Right atrium auricular region (tissue), 2 donors: ENCODE measurements at regions not wholly inside any gene's neighbourhood (a gene's known extent, or its start where the extent isn't known, plus 50 kb on each side); places are given as distances from the start of the nearest gene placed in this dataset.

Experiments
- DNase-seq: peaks from one replicate; pipeline ENCODE4 v3.0.0-alpha.2; 2019; ENCODE audit warnings: low spot score
- H3K27ac ChIP-seq, 2 donors: fragments of 200-600 bp; sonication (generic); 1 replicate in 1 of 2; 2 replicates in 1 of 2; pipeline ENCODE4 v1.5.1; 2016 to 2019
- H3K27me3 ChIP-seq, 2 donors: fragments of 200-600 bp; sonication (generic); one replicate each; pipeline versions ENCODE4 v1.5.1 to v1.6.0; 2017 to 2019
- H3K36me3 ChIP-seq: fragments of 200-600 bp; sonication (generic); one replicate; pipeline ENCODE4 v1.5.1; 2016
- H3K4me1 ChIP-seq, 2 donors: fragments of 200-600 bp; sonication (generic); one replicate each; pipeline versions ENCODE4 v1.5.1 to v1.6.0; 2017 to 2019
- H3K4me3 ChIP-seq, 2 donors: fragments of 200-600 bp; sonication (generic); 1 replicate in 1 of 2; 2 replicates in 1 of 2; pipeline ENCODE4 v1.5.1; 2017 to 2019; ENCODE audit warnings: mild to moderate bottlenecking in 1 of 2, moderate library complexity in 1 of 2
- H3K9me3 ChIP-seq, 2 donors: fragments of 200-600 bp; sonication (generic); one replicate each; pipeline ENCODE4 v1.5.1; 2019
- TF ChIP-seq, protein P1 (sequence below), 2 donors: fragments of 200-600 bp; sonication (generic); IDR thresholded peaks; one replicate each; pipeline ENCODE4 v1.5.1; 2019; ENCODE audit warnings: antibody characterized with exemption in 2 of 2

DNA sequence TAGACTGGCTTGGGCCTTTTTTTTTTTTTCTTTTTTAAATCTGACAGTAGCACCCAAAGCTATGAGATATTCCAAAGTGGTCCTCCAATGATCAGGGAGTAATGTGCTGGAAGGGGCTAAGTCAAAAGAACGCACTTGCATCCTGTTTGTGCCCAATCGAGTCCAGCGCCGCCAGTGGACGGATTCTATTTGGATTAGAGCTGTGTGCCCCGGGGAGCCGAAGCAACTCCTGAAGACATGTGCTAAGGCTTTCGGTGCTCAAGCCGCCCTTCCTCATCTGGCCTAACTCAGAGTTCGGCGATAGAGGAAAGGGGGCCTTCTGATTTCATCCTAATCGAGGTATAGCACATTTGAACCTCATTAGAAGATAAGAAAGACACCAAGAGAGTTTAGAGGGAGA, 147.8 kb upstream of the NECTIN1 start:
- Histone ChIP-seq H3K9me3 (no peaks in the 10 kb centered on the region), H3K4me1 (no peaks in the 10 kb centered on the region), H3K27me3 (no peaks in the 10 kb centered on the region), H3K27ac (no peak overlapping the region), H3K36me3 (no peaks in the 10 kb centered on the region), H3K4me3 (no peak overlapping the region)
- no peak for DNase-seq
- TF ChIP-seq, protein P1, sequence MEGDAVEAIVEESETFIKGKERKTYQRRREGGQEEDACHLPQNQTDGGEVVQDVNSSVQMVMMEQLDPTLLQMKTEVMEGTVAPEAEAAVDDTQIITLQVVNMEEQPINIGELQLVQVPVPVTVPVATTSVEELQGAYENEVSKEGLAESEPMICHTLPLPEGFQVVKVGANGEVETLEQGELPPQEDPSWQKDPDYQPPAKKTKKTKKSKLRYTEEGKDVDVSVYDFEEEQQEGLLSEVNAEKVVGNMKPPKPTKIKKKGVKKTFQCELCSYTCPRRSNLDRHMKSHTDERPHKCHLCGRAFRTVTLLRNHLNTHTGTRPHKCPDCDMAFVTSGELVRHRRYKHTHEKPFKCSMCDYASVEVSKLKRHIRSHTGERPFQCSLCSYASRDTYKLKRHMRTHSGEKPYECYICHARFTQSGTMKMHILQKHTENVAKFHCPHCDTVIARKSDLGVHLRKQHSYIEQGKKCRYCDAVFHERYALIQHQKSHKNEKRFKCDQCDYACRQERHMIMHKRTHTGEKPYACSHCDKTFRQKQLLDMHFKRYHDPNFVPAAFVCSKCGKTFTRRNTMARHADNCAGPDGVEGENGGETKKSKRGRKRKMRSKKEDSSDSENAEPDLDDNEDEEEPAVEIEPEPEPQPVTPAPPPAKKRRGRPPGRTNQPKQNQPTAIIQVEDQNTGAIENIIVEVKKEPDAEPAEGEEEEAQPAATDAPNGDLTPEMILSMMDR (IDR thresholded peaks at IDR 0.05) = no peak

DNA sequence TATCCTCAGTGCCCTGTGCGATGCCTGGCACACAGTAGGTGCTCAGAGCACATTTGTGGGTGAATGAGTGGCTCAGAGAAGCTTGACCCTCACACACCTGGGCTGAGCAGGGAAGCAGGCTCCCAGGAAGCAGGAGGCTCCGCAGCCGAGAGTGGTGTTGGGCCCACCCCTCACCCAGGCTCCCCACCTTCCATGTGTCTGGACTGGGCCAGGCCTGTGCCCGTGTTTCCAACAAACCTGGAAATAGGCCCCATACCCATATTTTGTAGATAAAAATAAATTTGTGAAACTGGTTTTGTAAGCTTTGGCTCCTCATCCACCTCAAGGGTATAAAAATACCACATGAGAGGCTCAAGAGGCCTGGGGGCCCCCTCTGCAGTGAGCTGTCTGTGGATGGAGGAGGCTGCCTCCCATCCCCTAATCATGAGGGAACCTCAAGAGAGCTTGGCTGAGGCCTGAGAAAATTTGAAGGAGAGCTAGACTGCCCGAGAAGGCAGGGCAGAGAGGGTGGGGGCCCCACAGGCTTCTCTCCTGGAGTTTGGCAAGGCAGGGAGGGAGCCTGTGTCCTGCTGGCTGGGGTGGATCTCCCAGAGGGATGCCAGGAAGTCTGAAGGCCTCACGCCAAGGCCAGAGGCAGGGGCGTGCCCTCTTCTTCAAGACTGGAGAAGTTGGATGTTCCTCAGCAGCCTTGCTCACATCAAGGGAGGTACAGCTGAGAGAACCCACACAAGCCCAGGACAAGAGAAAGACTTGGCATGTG, 147.0 kb upstream of the NECTIN1 start:
- no peaks in the 10 kb centered on the region for H3K4me1 ChIP-seq

DNA sequence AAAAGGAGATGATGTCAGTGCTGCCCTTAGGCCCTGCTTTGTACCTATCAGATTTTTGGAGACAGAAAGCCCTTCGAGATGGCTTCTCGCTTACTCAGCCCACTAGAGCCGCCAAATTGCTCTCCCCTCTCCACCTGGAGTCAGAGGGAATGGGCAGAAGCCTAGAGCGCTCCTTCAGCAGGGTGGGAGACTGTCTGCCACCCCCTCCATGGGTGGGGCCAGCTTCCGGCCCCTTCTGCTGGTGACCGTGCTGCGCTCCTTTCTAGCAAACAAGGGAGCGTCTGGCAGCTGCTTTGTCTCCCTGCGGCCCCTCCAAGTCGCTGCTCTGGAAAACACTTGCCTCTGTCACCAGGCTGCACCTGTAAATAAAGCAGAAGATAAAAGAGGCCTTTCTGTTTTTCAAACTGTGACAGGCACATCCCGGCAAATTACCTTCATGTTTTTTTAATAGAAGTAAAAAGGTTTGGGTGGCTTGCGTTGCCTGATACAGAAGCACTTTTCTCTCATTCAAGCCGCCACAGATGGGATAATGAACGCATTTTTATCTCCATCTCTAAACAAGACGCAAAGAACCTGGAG, 145.7 kb upstream of the NECTIN1 start:
- Histone ChIP-seq H3K4me1 (no peaks in the 10 kb centered on the region), H3K9me3 (no peaks in the 10 kb centered on the region), H3K27ac (no peak overlapping the region), H3K27me3 (no peaks in the 10 kb centered on the region), H3K4me3 (no peak overlapping the region), H3K36me3 (no peaks in the 10 kb centered on the region)
- no peak for DNase-seq
- TF ChIP-seq, protein P1 (IDR thresholded peaks at IDR 0.05) = no peak

More for the DNA sequence above, 147.0 kb upstream of the NECTIN1 start:
- Histone ChIP-seq H3K9me3 (no peaks in the 10 kb centered on the region), H3K36me3 (no peaks in the 10 kb centered on the region), H3K4me3 (no peak overlapping the region), H3K27ac (no peak overlapping the region), H3K27me3 (no peaks in the 10 kb centered on the region)
- no peak for DNase-seq
- TF ChIP-seq, protein P1 (IDR thresholded peaks at IDR 0.05) = no peak

DNA sequence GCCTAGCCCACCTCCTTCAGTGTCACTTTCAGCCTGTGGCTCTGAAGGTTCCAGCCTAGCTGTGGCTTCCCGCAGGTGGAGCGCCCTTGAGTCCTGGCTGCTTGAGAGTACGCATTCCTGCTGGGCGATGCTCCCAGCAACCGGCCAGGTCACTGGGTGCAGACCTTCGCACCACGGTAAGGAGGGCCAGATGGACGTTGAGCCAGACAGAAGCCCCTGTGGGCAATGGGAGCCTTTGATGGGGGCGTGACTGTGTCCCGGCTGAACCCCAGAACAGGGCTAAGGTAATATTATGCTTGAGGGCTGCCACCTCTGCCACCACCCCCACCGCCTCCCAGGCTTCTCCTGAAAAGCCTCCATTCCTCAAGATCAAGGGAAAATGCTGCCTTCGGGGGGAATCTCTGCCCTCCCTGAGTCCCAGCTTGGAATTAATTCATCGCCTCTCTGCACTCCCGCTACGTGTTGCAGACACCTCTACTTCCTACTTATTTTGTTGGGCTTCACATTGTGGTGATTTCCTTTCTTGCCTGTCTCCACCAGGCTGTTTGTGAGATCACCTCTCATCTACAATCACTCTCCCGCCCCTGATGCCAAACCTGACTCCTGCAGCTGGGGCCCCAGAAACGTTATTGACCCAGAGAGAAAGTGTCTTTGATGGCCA, 144.9 kb upstream of the NECTIN1 start:
- TF ChIP-seq, protein P1 (IDR thresholded peaks at IDR 0.05) = no peak
- H3K4me1 ChIP-seq = no peaks in the 10 kb centered on the region
- H3K27me3 ChIP-seq = no peaks in the 10 kb centered on the region
- H3K36me3 ChIP-seq = no peaks in the 10 kb centered on the region
- H3K27ac ChIP-seq = no peak overlapping the region
- H3K4me3 ChIP-seq = no peak overlapping the region
- no peak for DNase-seq
- no peaks in the 10 kb centered on the region for H3K9me3 ChIP-seq

DNA sequence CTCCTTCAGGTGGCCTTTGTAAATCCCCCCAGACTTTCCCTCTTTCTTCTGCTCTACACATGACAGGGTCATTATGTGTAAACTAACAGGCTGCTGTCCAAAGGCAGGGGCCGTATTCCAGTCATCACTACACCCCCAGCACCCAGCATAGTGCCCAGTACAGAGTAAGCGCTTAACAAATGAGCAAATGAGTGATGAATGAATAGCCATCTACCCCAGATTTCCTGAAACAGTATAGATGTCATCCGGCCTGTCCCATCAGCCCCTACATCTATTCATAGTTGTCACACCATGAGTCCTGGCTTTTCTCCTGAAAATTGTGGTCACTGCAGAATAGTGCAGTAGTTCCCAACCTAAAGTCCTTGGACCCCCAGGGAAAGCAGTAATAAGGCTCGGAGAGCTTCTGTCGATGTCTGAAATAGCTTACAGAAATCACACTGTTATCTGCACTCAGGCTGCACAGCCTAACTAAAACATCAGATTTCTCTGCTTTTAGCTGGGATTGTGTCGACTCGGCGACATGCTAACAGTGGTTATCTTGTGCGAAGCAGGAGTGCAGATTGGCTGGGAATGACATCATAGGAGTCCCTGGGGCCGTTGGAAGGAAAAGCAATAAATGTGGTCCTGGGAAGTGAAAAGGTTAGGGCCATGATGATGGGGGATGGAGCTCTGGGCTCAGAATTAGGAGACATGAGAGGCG, 143.8 kb upstream of the NECTIN1 start:
- no peaks in the 10 kb centered on the region for H3K9me3 ChIP-seq
- H3K4me3 ChIP-seq = no peak overlapping the region
- no peaks in the 10 kb centered on the region for H3K36me3 ChIP-seq
- TF ChIP-seq, protein P1 (IDR thresholded peaks at IDR 0.05) = no peak
- no peak for DNase-seq
- H3K27ac ChIP-seq = no peak overlapping the region
- H3K4me1 ChIP-seq = no peaks in the 10 kb centered on the region
- no peaks in the 10 kb centered on the region for H3K27me3 ChIP-seq
